Fibroblast of upper back skin (primary cell): ENCODE measurements at regions not wholly inside any gene's neighbourhood (a gene's known extent, or its start where the extent isn't known, plus 50 kb on each side); places are given as distances from the start of the nearest gene placed in this dataset.

Experiments
- DNase-seq: peaks from one replicate; pipeline ENCODE4 v3.0.0-alpha.2; 2013

DNA sequence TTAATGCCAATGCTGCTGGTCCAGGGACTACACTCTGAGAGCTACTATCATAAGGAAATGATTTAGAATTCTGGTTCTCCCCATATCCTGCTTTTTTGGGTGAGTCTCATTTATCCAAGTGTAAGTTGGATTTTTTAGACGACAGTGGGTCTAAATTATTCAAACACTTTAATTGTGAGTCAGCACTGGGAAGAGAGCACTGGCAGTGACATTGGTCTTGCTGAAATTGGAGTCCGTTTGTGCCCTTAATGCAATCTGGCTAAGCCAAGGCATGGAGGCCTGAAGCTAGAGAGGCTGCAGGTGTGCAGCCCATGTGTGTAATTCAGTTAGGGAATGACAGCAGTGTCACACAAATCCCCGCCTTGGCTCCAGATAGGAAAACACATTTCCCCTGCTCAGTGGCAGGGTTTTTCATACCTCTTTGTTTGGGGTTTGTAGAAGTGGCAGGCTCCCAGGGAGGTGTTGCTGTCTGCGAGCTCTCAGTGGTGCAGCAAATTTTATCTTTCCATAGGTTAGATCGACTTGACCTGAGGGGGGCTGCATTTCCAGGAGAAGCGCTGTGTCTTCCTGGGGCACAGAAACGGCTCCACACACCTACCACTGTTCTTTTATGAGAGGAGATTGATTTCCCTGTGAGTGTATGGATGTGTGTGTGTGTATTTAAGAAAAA lies 197.7 kb downstream of the CD47 start:
- peak; percentile 35 for DNase-seq

DNA sequence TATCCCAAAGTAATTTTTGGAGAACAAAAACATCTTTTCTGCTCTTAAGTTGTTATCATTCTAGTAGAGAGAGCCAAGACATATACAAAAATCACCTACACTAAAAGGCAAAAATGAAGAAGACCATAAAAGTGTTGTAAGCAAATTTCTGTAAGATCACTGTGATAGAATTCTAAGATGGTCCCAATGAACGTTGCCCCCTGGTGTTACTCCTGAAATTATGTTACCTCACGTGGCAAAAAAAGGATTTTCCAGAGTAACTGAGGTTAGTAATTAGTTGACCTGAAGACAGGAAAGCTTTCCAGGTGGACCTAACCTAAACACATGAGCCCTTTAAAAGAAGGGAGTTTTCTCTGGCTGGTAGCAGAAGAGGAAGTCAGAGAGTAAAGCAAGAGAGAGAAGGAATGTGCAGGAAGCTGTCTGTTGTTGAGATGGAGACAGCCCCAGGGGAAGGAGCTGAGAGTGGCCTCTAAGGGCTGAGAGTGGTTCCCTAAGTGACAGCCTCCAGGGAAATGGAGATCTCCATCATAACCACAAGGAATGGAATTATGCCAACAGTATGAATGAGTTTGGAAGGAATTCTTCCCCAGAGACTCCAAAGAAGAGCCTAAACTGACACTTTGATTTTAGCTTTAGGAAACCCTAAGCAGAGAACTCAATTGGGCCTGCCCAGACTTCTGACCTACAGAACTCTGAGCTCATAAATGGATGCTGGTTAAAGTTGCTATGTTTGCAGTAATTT lies 205.9 kb downstream of the CD47 start:
- DNase-seq: peak; percentile 92

DNA sequence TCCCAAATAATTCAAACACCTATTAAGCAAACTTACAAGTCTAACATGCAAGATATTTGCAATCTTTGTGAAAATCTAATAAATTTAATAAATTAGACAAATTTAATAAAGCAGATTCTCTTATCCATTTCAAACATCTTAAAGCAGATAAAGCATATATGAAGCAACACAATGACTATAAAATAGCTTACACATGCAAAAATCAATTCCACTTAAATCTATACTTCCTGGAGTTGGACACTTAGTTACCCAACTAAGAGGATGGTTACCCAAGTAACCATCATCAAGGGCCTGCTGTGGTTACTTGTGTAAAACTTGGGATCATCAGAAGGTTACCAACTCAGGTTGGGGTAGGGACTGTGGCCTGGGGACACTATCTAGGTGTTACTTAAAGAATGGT lies 206.8 kb downstream of the CD47 start:
- no peak for DNase-seq

DNA sequence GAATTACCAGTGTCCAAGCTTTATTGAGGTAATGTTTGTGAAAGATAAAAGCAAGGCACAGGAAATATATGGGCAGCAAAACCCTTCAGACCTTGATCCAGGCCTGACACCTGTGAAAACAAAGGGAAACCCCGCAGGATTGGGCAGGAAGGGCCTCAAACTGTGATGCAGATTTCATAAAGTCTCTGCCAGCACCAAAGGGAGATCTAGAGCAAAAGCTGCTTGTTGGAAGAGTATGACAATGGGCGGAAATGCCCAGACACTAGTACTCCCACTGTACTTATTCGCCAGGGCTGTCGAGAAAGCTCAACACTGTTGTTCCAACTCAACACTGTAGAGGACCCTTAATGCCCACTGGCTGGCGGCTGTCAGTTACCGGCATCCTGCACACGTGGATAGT lies 207.9 kb downstream of the CD47 start:
- no peak for DNase-seq

DNA sequence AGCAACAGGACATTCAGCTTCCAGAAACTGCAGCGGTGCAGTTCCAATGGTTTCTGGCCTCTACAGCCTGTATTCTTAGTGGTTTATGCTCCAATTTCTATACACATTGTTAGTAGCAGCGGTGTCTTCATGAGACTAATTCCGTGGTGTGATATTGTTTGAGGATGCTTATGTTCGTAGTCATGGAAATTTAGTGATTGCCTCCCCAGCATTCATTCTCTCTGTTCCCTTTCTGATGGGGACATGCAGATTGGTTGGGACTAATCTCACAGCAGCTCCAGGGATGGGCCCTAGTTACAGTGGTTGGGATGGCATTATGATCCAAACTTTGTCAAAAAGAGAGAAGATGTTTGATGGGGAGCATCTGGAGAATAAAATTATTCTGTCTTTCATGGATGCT lies 208.6 kb downstream of the CD47 start:
- no peak for DNase-seq

DNA sequence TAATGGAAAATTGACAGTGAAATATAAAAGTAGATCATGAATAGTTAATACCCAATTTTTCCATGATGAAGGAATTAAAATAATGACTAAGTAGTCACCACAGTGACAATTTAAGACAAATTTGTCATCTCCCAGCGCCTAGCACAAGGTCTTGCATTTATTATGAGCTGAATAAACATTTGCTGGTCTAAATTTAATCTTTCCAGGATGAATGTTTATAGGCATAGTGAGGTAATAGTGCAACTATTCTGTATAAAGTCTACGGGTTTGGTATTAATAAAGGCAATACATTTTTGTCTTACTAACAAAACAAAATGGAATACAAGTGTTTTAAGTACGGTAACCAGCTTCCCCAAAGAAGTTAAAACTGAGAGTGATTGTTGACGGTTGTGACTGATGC lies 209.3 kb downstream of the CD47 start:
- DNase-seq: no peak

DNA sequence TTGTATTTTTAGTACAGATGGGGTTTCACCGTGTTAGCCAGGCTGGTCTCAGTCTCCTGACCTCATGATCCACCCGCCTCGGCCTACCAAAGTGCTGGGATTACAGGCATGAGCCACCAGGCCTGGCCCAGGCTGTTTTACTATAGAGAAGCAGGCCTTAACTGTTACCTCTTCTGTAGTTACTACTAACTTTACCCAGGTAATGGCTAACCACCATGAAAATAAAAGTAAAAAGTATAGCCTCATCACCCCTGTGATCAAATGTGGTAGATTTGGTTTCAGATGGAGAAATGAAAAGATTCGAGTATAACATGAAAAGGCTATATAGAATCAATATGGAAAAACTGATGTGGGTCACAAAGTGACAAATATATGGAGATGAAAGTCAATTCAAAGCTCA lies 210.1 kb downstream of the CD47 start:
- DNase-seq: no peak

DNA sequence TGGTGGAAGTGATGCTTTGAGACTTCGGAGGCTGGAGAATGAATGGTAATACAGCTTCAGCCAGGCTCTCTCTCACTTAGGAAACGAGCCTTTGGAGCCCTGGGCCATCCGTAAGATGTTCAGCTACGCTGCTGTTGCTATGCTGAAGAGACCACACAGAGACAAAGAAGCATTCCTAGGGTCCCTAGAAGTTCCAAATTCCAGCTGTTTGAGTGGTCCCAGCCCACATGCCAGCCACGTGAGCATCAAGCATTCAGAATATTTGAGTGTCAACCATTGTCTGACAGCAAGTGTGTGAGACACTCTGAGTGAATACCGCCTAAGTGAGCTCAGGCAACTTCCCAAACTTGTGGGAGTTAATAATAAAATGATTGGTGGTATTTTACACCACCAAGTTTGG lies 212.9 kb downstream of the CD47 start:
- DNase-seq: peak; percentile 13

DNA sequence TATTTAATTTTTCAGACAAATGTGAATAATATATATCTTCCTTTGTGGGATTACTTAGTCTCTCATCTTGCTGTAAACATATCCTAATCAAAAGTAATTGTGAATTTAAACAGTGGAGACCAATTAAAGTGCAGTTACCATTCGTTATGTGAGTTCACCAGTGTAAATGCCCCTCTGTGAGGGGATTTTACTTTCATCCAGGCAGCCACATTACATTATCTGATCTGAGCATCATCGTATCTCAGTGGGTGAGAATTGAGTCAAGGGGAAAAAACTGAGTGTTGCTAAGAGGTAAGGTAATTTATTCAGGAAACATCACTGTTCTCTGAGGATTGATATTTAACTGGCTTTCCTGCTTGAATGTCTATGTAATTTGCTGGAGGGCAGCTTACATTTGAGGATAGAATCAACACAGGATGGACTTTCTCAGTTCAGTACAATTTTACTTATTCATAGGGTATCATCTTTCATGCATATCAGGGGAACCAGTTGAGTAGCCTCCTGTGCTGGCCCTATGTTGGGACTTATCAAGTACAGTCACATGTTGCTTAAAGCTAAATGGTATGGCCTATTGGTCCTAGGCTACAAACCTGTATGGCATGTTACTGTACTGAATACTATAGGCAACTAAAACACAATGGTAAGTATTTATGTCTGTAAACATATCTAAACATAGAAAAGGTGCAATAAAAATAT lies 219.7 kb downstream of the CD47 start:
- no peak for DNase-seq

DNA sequence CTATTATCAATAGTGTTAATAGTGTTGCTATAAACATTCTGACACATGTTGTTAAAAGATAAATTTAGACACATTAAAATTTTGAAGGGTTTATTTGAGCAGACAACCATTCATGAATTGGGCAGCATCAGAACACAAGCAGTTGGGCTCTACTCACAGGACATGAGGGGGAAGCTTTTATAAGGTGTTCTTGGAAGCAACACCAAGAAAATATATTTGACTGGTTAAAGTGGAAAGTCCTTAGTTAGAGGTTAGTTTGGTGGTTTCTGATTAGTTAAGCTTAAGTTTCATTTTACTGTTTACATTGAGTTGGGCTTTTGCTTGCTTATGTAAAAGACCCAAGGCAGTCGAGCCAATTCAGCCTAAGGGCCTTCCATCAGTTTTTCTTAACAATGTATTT lies 220.7 kb downstream of the CD47 start:
- DNase-seq: no peak

DNA sequence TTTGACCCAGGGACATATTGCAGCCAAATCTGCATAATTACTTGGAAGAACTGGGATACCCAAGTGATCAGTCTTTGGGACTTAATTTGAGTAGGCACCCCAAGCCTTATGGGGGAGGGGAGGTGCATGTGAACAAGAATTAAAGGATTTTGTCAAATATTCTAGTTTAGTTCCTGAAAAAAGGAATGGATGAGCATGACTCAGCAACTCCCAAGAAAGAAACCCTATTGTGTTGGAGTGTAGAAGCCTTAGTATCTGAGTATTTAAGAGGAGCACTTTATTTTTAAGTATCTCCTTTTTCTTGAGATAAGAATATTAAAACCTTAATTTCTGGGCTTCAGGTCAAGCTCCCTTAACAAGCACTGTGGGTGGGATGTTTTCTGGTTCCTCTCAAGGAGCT lies 222.4 kb downstream of the CD47 start:
- DNase-seq: no peak

DNA sequence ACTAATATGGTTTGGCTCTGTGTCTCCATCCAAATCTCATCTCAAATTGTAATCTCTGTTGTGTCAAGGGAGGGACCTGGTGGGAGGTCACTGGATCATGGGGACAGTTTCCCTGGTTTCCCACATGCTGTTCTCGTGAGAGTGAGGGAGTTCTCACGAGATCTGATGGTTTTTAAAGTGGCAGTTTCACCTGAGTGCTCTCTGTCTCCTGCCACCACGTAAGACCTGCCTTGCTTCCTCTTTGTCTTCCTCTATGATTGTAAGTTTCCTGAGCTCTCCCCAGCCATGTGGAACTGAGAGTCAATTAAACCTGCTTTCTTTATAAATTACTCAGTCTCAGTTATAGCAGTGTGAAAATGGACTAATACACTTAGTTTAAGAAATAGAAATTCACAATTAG lies 228.9 kb downstream of the CD47 start:
- DNase-seq: no peak

DNA sequence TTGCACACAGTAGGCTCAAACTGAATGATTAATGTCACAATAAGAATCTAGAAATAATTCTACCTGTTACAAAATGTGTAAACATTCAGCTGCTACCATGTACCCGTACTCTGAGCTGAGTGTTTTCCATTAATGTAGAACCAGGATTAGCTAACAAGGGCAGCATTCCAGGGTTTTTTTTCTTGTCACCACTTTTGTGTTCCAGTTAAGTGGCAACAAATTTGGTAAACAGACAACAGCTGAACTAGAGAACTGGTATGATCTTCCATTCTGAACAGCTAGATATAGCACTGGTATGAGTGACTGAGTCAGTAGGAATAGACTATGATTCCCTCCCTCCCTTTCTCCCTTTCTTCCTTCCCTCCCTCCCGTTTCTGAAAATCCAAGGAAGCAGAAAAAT lies 229.4 kb downstream of the CD47 start:
- no peak for DNase-seq
